ENCODE measurements at regions not wholly inside any gene's neighbourhood (a gene's known extent, or its start where the extent isn't known, plus 50 kb on each side); places are given as distances from the start of the nearest gene placed in this dataset.

- TF ChIP-seq POLR2A (IDR thresholded peaks at IDR 0.05; ENCODE audit: low read depth, low read length) (no peak), TAF1 (IDR thresholded peaks at IDR 0.05; ENCODE audit: low read depth, low read length) (no peak), POLR2AphosphoS5 (IDR thresholded peaks at IDR 0.05; ENCODE audit: low read depth, low read length) (no peak)
These were observed 138.8 kb upstream of the DLGAP1 start for GRCh38 chr18:4593895-4594294.

Data from GM12891 (cell line).